ENCODE measurements at regions not wholly inside any gene's neighbourhood (a gene's known extent, or its start where the extent isn't known, plus 50 kb on each side); places are given as distances from the start of the nearest gene placed in this dataset.

DNA sequence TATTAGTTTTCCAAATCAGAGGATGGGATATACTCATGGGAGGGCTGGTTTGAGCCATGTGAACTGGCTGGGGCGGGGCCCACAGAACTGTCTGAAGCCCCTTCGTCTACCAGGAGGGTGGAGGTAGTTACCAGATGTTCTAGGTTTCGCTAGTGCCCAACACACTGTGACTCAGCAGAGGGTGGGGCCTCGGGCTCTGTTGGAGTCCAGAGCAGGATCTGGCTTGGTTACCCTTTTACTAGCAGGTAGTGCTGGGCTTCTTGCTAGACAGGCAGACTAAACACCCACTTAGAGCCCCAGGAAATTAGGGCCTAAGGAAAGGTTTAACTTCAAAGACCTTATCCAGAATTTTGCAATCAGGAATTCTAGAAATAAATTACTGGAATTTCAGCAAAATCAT is 56.2 kb upstream of the CHRDL1 start:
- no peak for FAIRE-seq

DNA sequence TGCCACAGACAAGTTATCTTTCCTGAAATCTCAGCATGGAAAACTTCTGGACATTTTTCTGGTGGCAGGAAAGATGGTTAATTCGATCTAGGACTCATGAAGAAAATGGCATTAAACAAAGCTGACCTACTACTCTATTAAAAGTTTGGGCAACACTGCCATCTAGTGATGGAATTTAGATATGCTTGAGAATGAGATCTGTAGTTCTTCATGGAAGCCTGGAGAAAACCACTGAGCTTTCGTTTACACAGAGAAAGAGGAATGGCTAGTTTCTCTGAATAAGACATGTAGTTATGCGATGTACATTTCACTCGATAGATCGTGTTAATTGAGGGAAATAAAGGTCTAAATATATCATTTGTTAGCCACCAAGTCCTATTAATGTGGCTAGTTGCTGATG is 51.7 kb upstream of the CHRDL1 start:
- FAIRE-seq: peak; percentile 97

DNA sequence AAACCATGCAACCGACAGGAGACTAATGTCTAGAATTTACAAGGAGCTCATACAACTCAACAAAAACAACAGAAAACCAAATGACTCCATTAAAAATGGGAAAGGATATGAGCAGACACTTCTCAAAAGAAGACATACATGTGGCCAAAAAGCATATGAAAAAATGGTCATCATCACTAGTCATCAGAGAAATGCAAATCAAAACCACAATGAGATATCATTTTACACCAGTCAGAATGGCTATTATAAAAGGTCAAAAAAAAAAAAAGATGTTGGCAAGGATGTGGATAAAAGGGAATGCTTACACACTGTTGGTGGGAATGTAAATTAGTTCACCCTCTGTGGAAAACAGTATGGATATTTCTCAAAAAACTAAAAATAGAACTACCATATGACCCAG is 50.5 kb upstream of the CHRDL1 start:
- no peak for FAIRE-seq
